ENCODE measurements at regions not wholly inside any gene's neighbourhood (a gene's known extent, or its start where the extent isn't known, plus 50 kb on each side); places are given as distances from the start of the nearest gene placed in this dataset.

GRCh38 chr12:4091016-4091743 lies 182.4 kb upstream of the CCND2 start:
- DNase-seq, result peak; percentile 7 to 65 (median 9)
- H3K4me1 ChIP-seq (ENCODE audit: control insufficient read depth in 1 of 2, insufficient read depth in 2 of 2, low read length in 2 of 2), result peaks cover 13 to 15% of the 10 kb centered on the region in 2 donors
- H3K4me1 Mint-ChIP-seq, result peaks cover 13% of the 10 kb centered on the region
- H3K4me2 ChIP-seq (replicated peaks; ENCODE audit: extremely low read depth, low read length, poor library complexity, severe bottlenecking), result no peak overlapping the region
- no peak for TF ChIP-seq CTCF (IDR thresholded peaks at IDR 0.05)
- H3K9ac ChIP-seq (ENCODE audit: insufficient read depth, low read length, poor library complexity, severe bottlenecking), result no peak overlapping the region
- H4K20me1 ChIP-seq (ENCODE audit: insufficient read depth, low read length), result no peaks in the 10 kb centered on the region
- H3K9me3 Mint-ChIP-seq, result no peaks in the 10 kb centered on the region
- peak overlapping the region in 1 of 2 donors; percentile 21 for H3K4me3 Mint-ChIP-seq
- intact Hi-C loops (cut with micrococcal nuclease), result loop anchor here in 1 of 2 donors (10.0 kb wide), 1 partner anchor 206 kb away; no protein-coding TSS in a partner anchor
- peaks cover 2 to 6% (median 5%) of the 10 kb centered on the region in 3 donors for H3K27me3 Mint-ChIP-seq (ENCODE audit: low read depth in 3 of 3)
- H2AFZ ChIP-seq (ENCODE audit: insufficient read depth, low read depth, low read length, poor library complexity, severe bottlenecking), result peak overlapping the region; percentile 39
- H3K4me3 ChIP-seq (replicated peaks in 1 of 3; ENCODE audit: low read depth in 2 of 3, low read length in 3 of 3), result no peak overlapping the region
- WGBS (ENCODE audit: insufficient coverage), result 0% methylated on average over 2 of the region's 5 CpGs
- no peaks in the 10 kb centered on the region for H3K9me3 ChIP-seq (replicated peaks in 1 of 2; ENCODE audit: control insufficient read depth in 1 of 2, insufficient read depth in 1 of 2, low read length in 2 of 2)
- no peaks in the 10 kb centered on the region for H3K27me3 ChIP-seq (ENCODE audit: control insufficient read depth in 2 of 2, insufficient read depth in 2 of 2, low read length in 2 of 2)
- no peaks in the 10 kb centered on the region for H3K79me2 ChIP-seq (ENCODE audit: insufficient read depth, low read length)
- H3K27ac ChIP-seq (ENCODE audit: low read depth in 1 of 2, low read length in 2 of 2), result no peak overlapping the region
- H3K36me3 Mint-ChIP-seq, result no peaks in the 10 kb centered on the region
- H3K27ac Mint-ChIP-seq, result peak overlapping the region in 2 of 7 donors; percentile 43 to 88
- H3K36me3 ChIP-seq (replicated peaks in 1 of 2; ENCODE audit: control insufficient read depth in 1 of 2, insufficient read depth in 2 of 2, low read length in 2 of 2), result no peaks in the 10 kb centered on the region

DNA sequence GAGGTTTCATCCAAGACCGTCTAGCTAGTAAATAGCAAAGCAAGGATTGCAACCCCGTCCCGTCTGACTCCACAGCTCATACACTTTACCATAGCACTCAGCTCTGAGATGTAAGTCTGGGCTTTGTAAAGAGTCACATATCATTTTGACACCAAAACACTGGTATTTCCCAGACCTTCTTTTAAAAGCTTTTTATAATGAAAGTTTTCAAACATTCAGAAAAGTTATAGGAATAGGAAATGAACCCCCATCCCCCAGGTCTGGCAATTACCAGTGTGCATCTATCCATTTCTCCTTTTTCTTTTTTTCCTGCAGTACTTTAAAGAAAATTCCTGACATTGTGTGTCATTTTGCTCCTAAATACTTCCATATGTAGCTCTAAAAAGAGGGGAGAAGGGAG lies 183.6 kb upstream of the CCND2 start:
- no peaks in the 10 kb centered on the region for H3K36me3 Mint-ChIP-seq

More for the DNA sequence above, 183.6 kb upstream of the CCND2 start:
- Mint-ChIP-seq H3K9me3 (no peaks in the 10 kb centered on the region), H3K4me3 (no peak overlapping the region), H3K4me1 (peaks cover 13% of the 10 kb centered on the region), H3K27me3 (ENCODE audit: low read depth in 3 of 3) (peaks cover 0 to 4% (median 3%) of the 10 kb centered on the region in 3 donors), H3K27ac (no peak overlapping the region)
- Histone ChIP-seq H3K9ac (ENCODE audit: insufficient read depth, low read length, poor library complexity, severe bottlenecking) (no peak overlapping the region), H3K36me3 (replicated peaks in 1 of 2; ENCODE audit: control insufficient read depth in 1 of 2, insufficient read depth in 2 of 2, low read length in 2 of 2) (no peaks in the 10 kb centered on the region), H3K4me3 (replicated peaks in 1 of 3; ENCODE audit: low read depth in 2 of 3, low read length in 3 of 3) (no peak overlapping the region), H3K4me1 (ENCODE audit: control insufficient read depth in 1 of 2, insufficient read depth in 2 of 2, low read length in 2 of 2) (peaks cover 13 to 15% of the 10 kb centered on the region in 2 donors), H3K9me3 (replicated peaks in 1 of 2; ENCODE audit: control insufficient read depth in 1 of 2, insufficient read depth in 1 of 2, low read length in 2 of 2) (no peaks in the 10 kb centered on the region), H2AFZ (ENCODE audit: insufficient read depth, low read depth, low read length, poor library complexity, severe bottlenecking) (no peak overlapping the region), H3K27me3 (ENCODE audit: control insufficient read depth in 2 of 2, insufficient read depth in 2 of 2, low read length in 2 of 2) (no peaks in the 10 kb centered on the region), H3K27ac (ENCODE audit: low read depth in 1 of 2, low read length in 2 of 2) (no peak overlapping the region), H3K4me2 (replicated peaks; ENCODE audit: extremely low read depth, low read length, poor library complexity, severe bottlenecking) (no peak overlapping the region), H4K20me1 (ENCODE audit: insufficient read depth, low read length) (no peaks in the 10 kb centered on the region), H3K79me2 (ENCODE audit: insufficient read depth, low read length) (no peaks in the 10 kb centered on the region)
- TF ChIP-seq CTCF (IDR thresholded peaks at IDR 0.05), result no peak
- no CpG with 5 or more reads among the region's 3 CpGs for WGBS (ENCODE audit: insufficient coverage)
- no peak for DNase-seq
- intact Hi-C loops (cut with micrococcal nuclease), result loop anchor here in 1 of 2 donors (10.0 kb wide), 1 partner anchor 205 kb away; no protein-coding TSS in a partner anchor
